Cardiac septum (tissue), 1 donor: ENCODE measurements at regions not wholly inside any gene's neighbourhood (a gene's known extent, or its start where the extent isn't known, plus 50 kb on each side); places are given as distances from the start of the nearest gene placed in this dataset.
"Not testable (repeated sequence)": the region's sequence is repeated elsewhere in the genome, so short reads cannot be mapped to it uniquely, and the experiment has no call there.

Experiments used
- DNase-seq: peaks from one replicate; pipeline ENCODE4 v3.0.0-alpha.2; 2020; ENCODE audit warnings: low spot score
- intact Hi-C: fragments of 100-400 bp; cut with DNase I; formaldehyde crosslinking; loops from one replicate; pipeline ENCODE4 v1.14.0; 2022
- donor health status: DM: no; HTN: no; CAD: no.

- intact Hi-C loops, DNase-seq: not testable (repeated sequence)
Measured at GRCh38 chr5:60454277-60454676, 245.7 kb downstream of the DEPDC1B start.

GRCh38 chr5:60453186-60453976 is 246.6 kb downstream of the DEPDC1B start:
- intact Hi-C loops, result no loop called here
- DNase-seq, result no peak

- intact Hi-C loops, result no loop called here
- no peak for DNase-seq
Measured at GRCh38 chr5:60448600-60448999, 251.4 kb downstream of the DEPDC1B start.

- intact Hi-C loops, result no loop called here
- DNase-seq, result no peak
Measured at GRCh38 chr5:60447488-60447920, 252.5 kb downstream of the DEPDC1B start.

- intact Hi-C loops, result no loop called here
- no peak for DNase-seq
Measured at GRCh38 chr5:60446917-60447316, 253.0 kb downstream of the DEPDC1B start.

GRCh38 chr5:60445921-60446320 is 254.0 kb downstream of the DEPDC1B start:
- DNase-seq, result no peak
- intact Hi-C loops, result no loop called here

- DNase-seq, result no peak
- intact Hi-C loops, result no loop called here
Measured at GRCh38 chr5:60445427-60445826, 254.5 kb downstream of the DEPDC1B start.

GRCh38 chr5:60444661-60445360 is 255.2 kb downstream of the DEPDC1B start:
- DNase-seq, result no peak
- intact Hi-C loops, result no loop called here

- no peak for DNase-seq
- intact Hi-C loops, result no loop called here
Measured at GRCh38 chr5:60439552-60439951, 260.4 kb downstream of the DEPDC1B start.

- intact Hi-C loops, result no loop called here
- DNase-seq, result no peak
Measured at GRCh38 chr5:60437308-60437707, 262.7 kb downstream of the DEPDC1B start.

- intact Hi-C loops, result no loop called here
- DNase-seq, result no peak
Measured at GRCh38 chr5:60436518-60436917, 263.4 kb downstream of the DEPDC1B start.

- no peak for DNase-seq
- intact Hi-C loops, result no loop called here
Measured at GRCh38 chr5:60435808-60436207, 264.2 kb downstream of the DEPDC1B start.

GRCh38 chr5:60426189-60426588 is 273.8 kb downstream of the DEPDC1B start:
- intact Hi-C loops, DNase-seq: not testable (repeated sequence)

GRCh38 chr5:60420773-60421172 is 279.2 kb downstream of the DEPDC1B start:
- intact Hi-C loops, DNase-seq: not testable (repeated sequence)

GRCh38 chr5:60417500-60418181 is 282.3 kb downstream of the DEPDC1B start:
- intact Hi-C loops, result no loop called here
- no peak for DNase-seq

- intact Hi-C loops, result no loop called here
- DNase-seq, result no peak
Measured at GRCh38 chr5:60415443-60415842, 284.5 kb downstream of the DEPDC1B start.

- DNase-seq, result no peak
- intact Hi-C loops, result no loop called here
Measured at GRCh38 chr5:60410427-60410826, 289.5 kb downstream of the DEPDC1B start.

- intact Hi-C loops, result no loop called here
- DNase-seq, result no peak
Measured at GRCh38 chr5:60404171-60404570, 295.8 kb downstream of the DEPDC1B start.

GRCh38 chr5:60403343-60404006 is 296.5 kb downstream of the DEPDC1B start:
- intact Hi-C loops, result no loop called here
- DNase-seq, result no peak

GRCh38 chr5:60402161-60402785 is 297.7 kb downstream of the DEPDC1B start:
- intact Hi-C loops, result no loop called here
- DNase-seq, result no peak
